HG02840 (cell line): ENCODE measurements at regions not wholly inside any gene's neighbourhood (a gene's known extent, or its start where the extent isn't known, plus 50 kb on each side); places are given as distances from the start of the nearest gene placed in this dataset.

Source experiments
- ATAC-seq: cut with Tn5 transposase; IDR thresholded peaks from one replicate; pipeline ENCODE4 v1.9.1; 2021; ENCODE audit warnings: mild to moderate bottlenecking, moderate library complexity, moderate number of reproducible peaks; ENCODE audit not compliant: unreplicated experiment, low FRiP score

DNA sequence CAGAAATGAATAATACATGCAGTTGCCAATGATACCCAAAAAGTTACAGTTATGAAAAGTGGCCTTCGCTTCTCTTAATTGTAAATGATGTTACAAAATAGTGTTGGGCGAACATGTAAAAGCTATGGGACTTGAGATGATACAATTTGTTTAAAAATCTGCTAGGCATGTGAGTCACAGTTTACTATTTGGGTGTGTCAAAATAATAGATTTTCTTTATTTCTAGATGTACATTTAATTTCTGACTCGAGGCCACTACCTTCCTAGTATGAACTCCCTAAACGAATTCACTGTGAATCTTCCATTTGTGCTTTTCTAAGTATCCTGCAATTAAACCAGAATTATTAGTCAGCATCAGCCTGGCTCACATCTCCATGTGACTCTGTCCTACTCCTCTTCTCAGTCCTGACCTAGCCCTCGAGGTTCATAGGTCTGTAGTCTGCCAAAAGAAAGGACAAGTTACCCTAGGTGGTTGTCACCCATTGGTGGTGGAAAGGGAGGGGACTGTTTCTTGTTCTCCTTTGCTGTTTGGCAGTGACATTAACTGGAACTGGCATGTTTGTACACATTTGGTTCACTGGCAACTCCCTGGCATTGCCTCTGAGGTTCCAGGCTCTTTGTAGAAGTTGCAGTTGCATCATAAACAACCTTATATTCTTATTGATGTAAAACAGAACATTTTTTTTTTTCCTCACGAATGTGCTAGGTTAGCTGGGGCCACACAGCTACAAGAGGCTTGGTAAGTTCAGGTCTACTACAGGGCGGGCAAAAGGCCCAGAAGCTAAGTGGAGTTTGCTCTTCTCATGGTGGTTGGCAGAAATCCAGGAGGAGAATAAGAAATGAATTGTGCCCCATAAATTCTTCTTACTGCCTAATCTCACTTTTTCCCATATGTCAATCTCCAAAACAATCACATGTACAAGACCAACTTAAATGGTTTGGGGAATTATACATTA is 746.5 kb upstream of the ADAMTS5 start:
- no peak for ATAC-seq

DNA sequence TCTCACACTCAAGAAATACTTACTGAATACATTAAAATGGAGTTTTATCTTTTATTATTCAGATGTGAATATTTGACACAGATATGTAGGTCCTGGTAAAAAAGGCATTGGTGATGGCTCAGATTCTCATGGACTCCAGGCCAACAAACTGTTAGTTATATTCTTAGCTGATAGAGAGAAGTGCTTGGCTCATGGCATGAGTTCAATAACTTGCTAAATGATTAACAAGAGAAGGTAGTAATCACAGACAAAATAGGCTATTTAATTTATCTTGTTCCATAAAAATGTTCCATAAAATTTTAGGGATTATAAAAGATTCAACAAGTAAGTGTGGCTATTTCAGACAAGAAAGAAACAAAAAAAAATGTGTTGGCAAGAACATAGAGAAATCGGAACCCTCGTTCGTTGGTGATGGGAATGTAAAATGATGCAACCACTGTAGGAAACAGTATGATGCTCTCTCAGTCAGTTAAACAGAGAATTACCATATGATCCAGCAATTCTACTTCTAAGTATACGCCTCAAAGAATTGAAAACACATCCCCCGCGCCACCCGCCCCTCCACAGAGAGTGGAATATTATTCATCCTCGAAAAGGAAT is 737.8 kb upstream of the ADAMTS5 start:
- ATAC-seq: no peak

DNA sequence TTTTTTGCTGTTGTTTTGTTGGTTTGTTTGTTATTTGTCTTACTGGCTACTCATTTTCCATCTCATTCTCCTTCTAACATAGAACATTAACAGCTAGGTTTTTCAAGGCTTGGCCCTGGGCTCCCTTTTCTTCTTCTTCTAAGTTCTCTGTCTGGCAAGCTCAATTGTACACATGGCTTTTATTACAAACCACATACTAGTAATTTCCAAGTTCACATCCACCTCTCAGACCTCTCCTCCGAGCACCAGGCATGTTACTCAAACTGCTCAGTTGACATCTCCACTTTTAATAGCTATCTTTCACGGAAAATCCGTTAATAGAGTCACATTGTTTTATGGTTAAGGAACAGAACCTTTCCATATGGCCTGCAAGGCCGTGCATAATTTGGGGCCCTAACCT is 736.9 kb upstream of the ADAMTS5 start:
- ATAC-seq: no peak

DNA sequence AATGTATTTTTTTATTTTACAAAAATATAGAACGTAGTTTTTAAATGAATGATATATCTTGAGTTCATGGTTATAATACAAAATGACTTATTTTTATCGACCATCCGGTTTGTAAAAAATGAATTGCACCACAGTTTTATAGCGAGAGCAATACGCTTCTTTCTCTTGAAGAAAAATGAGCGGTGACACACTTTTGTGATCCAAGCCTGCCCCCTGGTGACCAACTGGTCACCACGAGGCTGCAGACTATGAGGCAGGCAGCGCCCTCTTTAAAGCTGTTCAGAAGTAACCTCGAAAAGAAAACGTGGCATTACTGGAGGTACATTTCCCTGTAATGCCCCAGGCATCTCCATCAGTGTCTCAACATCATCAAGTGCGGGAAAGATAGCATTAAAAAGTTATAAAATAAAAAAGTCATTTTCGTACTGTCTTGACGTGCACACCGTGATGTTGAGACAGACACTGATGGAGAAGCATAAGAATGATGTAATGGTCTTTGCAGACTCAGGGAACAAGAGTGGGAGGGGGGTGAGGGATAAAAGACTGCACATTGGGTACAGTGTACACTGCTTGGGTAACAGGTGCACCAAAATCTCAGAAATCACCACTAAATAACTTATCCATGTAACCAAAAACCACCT is 734.2 kb upstream of the ADAMTS5 start:
- no peak for ATAC-seq

DNA sequence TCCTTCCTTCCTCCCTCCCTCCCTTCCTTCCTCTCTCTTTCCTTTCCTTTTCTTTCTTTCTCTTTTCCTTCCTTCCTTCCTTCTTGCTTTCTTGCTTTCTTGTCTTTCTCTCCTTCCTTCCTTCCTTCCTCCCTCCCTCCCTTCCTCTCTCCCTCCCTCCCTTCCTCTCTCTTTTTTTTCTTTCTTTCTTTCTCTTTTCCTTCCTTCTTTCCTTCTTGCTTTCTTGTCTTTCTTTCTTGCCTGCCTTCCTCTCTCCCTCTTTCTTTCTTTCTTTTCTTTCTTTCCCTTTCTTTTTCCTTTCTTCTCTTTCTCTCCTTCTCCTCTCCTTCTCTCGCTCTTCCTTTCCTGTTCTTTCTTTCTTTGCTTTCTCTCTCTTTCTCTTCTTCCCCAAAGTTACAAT is 728.4 kb upstream of the ADAMTS5 start:
- ATAC-seq: no peak

DNA sequence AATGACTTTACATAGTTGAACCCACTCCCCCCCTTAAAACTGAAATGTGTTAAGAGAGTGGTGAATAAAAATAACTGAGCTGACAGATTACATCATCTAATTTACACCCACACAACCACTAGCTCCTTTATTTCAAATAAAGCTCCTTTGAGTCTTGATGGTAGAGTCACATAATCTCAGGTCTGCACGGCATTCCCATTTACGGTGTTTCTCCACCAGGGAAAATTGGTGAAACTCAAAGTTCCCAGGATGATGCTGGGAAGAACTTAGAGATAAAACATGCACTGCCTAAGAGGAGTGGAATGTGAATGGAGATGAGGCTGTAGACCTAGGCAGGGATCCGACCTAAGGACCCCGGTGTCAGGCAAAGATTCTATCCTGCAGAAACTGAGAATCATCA is 727.8 kb upstream of the ADAMTS5 start:
- ATAC-seq: no peak

DNA sequence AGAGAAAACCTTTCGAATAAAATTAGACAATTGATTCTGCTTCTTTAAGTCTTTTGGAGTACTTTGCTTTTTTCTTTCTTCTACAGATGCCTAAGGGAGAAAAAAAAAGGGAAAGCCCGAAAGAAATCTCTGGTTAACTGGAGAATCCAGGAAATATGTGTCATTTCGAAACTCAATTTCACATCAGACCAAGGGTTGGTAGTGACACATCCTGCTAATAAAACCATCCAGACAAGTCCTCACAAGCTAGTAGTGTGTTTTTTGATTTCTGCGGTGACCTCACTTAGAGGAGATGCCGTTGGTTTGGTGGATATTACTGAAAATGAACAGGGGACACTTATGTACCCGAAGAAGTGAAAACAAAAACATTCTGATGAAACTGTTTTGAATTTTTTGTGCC is 726.5 kb upstream of the ADAMTS5 start:
- ATAC-seq: no peak

DNA sequence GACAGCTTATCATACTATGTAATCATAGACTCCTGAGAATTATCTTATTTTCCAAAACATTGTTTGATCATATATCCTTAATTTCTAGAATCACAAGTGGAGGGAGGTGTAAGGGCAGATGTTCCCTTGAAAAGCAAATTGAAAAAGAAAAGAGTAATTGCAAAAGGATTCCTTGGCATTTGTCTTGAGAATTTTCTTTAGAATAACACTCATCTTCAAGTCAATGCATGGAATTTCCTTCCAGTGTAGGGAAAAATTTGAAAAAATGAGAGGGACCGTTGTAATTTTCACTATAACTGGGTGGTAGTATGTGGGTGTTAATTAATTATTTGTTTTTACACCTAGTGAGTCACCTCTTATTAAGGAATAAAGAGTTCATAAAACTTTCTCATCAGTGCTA is 724.6 kb upstream of the ADAMTS5 start:
- no peak for ATAC-seq

DNA sequence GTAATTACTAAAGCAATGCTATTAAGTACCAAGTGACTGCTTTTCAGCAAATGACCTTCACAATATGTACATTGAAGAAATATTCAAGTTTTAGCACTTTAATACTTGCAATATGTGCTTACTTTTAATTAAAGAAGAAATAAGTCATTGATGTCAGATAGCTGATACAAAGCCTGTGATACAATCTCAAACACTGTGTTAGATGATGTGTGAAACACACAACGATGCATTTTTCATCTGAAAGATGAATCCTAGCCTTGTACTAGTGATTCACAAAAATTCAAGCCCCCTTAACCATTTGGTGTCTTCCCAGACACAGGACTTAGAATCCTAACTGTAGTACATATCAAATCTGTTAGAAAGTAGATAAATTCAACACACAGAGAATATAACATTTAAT is 724.1 kb upstream of the ADAMTS5 start:
- ATAC-seq: no peak

DNA sequence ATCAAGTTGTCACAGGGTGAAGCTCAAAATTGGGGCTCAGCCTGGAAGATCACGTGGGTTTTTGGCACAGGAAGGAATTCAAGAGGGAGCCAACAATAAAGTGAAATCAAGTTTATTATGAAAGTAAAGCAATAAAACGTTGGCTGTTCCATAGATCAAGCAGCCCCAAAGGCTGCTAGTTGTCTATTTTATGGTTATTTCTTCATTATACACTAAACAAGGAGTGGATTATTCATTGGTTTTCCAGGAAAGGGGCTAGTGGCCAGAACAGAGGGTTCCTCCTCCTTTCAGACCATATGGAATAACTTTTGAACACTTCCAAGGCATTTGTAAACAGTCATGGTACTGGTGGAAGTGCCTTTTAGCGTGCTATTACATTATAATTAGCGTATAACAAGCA is 723.5 kb upstream of the ADAMTS5 start:
- ATAC-seq: no peak

DNA sequence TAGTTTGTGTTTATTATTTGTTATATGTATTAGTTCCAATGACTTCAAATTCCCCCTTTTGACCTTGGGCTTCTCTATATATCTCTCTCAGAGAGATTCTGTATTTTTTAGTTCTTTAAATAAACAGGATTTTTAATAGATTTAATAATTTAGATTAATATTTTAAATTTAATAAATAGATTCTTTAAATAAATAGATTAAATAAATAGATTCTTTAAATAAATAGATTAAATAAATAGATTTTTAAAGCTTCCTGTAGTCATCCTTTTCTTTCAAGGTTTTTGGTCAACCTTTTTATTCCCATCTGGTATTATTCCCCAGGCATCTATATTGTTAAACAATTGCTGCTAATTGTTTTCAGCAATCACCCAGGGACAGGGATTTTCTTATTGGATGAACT is 721.9 kb upstream of the ADAMTS5 start:
- no peak for ATAC-seq

DNA sequence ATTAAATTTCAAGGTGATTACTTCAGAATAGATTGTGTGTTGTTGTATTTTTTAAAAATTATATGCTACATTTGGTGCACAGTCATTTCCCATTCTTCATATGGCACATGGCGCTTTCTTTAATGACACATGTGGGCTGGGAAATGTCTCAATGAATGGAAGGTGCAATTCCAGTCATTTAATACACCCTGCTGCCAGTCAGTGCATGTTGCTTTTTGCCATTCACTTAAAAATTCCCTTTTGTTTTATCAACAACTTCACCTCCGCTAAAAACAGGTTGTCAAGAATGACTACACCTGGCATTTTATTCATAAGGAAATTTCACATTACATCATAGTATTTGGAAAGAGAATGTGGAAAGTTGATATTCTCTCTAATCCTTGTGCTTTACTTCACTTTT is 716.4 kb upstream of the ADAMTS5 start:
- no peak for ATAC-seq

DNA sequence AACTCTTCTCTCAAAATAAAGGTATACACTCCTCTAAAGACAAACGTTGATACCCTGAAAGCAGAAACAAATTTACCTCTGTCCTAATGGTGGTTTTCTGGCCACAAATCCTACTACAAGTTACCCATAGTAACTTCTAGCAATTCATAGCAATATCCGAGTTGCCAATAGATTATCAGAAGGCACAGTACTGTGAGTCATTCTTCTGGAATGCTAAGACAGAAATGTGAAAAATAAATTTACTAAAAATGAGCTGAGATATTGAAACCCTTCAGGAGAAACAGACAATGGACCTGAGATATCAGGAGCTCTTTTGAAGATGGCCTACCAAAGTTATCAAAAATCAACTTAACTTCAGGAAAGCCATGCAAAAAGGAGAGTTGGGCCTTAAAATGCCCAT is 715.0 kb upstream of the ADAMTS5 start:
- ATAC-seq: no peak

DNA sequence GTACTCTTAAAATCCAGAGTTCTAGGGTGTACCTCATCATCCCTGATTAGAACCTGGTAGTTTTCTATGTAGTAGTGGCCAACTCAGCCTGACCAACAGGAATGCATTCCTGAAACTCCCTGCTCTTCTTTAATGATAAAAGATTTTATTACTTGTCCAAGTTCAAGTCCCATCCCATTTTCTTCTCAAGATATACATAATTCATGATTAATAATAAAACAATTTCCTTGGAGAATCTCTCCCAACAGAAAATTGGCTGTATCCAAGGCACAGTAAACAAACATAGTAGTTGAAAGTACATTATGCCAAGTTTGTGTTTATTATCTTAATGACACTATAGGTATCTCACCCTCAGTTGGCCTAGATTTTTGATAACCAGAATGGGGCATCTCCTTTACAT is 714.1 kb upstream of the ADAMTS5 start:
- ATAC-seq: no peak

DNA sequence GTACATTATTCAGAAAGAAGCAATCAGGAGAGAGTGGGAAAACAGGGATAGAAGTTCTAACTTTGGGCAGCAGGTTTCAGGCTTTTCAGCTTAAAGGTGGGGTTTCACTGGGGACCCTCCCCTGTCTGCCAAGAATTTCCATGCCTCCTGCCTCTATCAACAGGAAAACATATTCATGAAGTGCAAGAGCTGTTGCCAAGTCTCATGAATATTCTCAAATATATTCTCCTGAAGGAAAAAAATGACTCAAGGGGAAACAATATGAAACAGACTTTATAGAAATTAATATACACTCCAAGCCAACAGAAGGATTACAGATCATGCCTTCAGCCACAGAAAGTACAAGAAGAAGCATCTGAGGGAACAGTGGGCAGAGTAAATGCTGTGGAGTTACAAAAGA is 713.3 kb upstream of the ADAMTS5 start:
- ATAC-seq: no peak

DNA sequence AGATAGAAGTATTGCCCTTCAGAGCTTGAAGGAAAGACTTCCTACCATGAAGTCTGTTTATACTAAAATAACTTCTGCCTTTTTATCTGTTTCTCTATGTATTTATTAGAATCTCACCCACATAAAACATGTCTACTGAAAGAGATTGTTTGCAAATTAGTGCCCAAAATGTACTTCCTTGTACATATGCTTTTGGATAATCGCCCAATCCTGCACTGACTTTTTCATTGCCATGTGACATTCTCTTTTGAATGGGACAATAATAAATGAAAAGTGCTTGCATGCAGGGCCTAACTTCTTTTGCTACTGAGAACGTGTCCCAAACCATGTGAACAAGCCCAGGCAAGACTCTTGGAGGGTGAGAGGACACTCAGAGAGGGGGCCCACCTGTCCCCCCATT is 711.6 kb upstream of the ADAMTS5 start:
- no peak for ATAC-seq

DNA sequence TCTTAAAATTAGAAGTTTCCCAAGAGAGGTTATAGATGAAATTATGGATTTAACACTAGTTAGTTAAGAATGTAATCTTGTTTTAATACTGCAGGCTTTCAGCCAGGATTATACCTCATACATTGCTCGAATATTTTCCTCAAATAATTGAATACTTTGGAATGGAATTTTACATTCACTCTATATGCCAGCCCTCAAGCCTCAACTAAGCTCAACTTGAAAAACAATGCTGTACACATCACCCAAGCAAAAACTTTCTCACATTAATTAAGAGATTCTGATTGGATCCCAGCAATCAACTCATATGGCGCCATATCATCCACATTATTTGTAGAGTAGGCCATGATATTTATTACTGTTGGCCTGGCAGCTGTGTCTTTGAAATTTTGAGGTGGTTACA is 710.7 kb upstream of the ADAMTS5 start:
- no peak for ATAC-seq

DNA sequence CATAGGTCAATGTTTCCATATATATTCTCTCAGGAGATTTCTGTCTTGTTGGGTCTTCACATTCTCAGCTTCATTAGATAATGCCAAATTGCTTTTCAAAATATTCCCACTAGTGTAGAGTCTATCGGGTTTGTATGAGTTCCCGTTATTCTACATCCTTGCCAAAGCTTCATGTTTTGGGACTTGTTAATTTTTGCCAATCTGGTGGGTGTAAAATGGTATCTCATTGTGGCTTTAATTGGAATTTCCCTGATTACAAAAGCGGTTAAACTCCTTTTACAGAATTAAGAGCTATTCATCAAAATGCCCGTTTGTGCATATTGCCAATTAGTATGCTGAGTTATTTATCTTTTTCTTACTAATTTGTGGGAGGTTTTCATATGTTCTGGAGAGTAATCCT is 708.4 kb upstream of the ADAMTS5 start:
- no peak for ATAC-seq

DNA sequence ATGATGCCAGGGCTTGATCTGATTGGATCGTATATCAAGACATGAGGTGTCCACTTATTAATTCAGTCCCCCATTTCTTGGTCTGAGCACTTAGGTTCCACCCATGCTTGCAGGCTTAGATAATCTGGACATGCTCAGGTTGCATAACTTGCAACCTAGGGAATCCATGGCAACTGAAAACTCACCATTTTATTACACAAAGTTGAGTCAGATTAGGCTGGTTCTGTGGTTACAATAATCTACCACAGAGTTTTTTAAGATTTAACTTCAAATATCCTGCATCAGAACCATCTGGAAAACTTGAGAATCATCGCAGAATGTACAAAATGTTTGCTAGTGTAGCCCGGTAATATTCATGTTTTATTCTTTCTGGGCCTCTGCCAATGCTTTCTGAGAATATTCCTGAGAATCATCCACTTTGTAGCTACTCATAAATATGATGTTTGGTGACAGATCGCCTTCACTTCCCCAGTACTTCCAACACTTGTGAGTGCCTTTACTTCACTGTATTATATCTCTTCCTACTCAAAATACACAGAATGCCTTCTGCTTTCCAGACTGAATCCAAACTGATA is 707.2 kb upstream of the ADAMTS5 start:
- ATAC-seq: no peak

DNA sequence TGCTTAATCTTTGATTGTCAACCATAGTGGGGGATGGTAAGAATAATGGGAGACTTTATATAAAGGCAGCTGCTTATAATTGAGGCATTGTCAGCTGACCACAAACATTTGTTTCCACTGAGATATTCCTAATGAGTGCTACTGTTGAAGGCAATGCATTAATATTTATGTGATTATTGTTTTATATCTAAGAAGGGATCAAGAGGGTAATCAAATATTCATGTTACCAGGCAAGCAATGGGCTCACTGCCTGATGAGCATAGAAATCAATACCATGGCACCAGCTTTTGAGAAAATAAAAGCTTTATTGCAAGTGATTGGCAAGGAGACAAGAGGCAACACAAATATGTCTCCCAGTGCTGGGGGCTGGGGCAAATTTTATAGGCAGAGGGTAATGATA is 706.7 kb upstream of the ADAMTS5 start:
- ATAC-seq: no peak

DNA sequence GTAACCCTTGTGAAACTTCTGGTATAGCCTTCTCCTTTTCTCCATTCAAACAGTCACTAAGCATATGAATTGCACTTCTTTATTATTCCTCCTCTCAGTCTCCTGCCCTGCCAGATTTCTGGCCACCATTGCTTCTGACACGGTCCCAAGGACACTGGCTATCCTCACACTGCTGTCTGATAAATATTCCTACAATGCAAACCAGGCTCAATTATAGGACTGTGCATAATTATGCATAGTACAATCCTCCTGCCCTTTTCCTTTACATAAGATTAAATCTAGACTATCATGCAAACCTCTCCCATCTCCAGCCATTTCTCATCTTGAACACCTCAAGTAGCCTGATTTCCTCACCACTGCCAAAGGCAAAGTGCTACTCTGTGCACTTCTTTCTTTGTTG is 704.3 kb upstream of the ADAMTS5 start:
- ATAC-seq: no peak
